A673 (cell line): ENCODE measurements at regions not wholly inside any gene's neighbourhood (a gene's known extent, or its start where the extent isn't known, plus 50 kb on each side); places are given as distances from the start of the nearest gene placed in this dataset.

Source experiments
- EZH2 ChIP-seq: fragments of 200-600 bp; sonication (generic); IDR thresholded peaks from 2 replicates; pipeline ENCODE4 v1.6.1; 2017; ENCODE audit warnings: borderline replicate concordance, low read depth, mild to moderate bottlenecking, mixed read lengths, antibody characterized with exemption, low read length; ENCODE audit not compliant: poor library complexity, severe bottlenecking
- TF ChIP-seq, protein P1 (sequence below): fragments of 300-800, 200-600 bp; sonication (generic); conservative IDR thresholded peaks from 2 replicates; pipeline ENCODE4 v1.5.1; 2017; ENCODE audit warnings: low read depth, mild to moderate bottlenecking, antibody characterized with exemption, low read length, moderate library complexity, mixed read lengths

DNA sequence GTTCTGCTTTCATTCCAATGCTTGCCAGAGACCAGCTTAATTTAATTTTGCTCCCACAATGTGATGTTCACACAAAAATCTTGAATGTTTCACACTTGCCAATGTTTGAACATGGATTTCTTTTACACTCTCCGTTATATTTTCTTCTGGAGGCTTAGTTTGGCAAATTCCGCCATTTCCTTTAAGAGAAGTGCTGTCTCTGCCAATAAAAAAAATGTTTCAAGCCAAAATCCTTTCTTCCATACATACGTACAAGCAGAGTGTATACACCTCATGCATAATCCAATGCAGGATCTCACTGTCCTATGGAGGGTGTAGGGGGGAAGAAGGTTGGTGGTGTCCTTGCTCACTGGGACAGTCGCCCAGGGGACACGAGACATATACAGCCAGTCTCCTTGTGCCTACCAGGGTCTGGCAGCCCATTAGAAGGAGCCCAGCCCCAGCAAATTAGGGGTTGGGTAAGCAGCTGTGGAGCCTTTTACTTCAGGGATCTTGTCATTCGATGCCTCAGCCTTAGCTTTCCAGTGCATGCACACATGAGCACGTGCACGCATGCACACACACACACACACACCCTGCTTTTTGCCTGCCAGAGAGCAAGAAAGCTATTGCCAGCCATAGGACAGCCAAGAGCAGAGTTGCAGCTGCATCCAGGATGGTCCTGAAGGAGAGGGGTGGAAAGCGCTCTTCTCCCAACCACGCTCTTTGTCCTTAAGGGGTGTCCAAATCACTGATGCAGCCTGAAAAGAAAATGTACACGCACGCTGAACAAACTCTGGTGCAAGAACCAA is 208.3 kb downstream of the FOXO1 start:
- TF ChIP-seq, protein P1, sequence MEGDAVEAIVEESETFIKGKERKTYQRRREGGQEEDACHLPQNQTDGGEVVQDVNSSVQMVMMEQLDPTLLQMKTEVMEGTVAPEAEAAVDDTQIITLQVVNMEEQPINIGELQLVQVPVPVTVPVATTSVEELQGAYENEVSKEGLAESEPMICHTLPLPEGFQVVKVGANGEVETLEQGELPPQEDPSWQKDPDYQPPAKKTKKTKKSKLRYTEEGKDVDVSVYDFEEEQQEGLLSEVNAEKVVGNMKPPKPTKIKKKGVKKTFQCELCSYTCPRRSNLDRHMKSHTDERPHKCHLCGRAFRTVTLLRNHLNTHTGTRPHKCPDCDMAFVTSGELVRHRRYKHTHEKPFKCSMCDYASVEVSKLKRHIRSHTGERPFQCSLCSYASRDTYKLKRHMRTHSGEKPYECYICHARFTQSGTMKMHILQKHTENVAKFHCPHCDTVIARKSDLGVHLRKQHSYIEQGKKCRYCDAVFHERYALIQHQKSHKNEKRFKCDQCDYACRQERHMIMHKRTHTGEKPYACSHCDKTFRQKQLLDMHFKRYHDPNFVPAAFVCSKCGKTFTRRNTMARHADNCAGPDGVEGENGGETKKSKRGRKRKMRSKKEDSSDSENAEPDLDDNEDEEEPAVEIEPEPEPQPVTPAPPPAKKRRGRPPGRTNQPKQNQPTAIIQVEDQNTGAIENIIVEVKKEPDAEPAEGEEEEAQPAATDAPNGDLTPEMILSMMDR: no peak
- no peak for TF ChIP-seq EZH2
